HepG2 (cell line): ENCODE measurements at regions not wholly inside any gene's neighbourhood (a gene's known extent, or its start where the extent isn't known, plus 50 kb on each side); places are given as distances from the start of the nearest gene placed in this dataset.

Experiments
- ATAC-seq: fragments of 200-7000 bp; cut with Tn5 transposase; 3 replicates; pipeline ENCODE4 v1.9.1; 2020; ENCODE audit warnings: mild to moderate bottlenecking, moderate library complexity
- BruUV-seq: library from RNA; stranded (reverse); fragments of 400-500 nt; replicated peaks from 2 replicates; lab custom pipeline; 2021; lab: Mats Ljungman, UMichigan
- CTCF ChIA-PET: fragments of 300-600 bp; formaldehyde crosslinking; extraction: SDS; loops from one replicate; lab custom pipeline; 2021; ENCODE audit warnings: low total read pairs, inconsistent platforms, low intra/inter-chr PET ratio; lab: Yijun Ruan, JAX
- POLR2A ChIA-PET: fragments of 350-600 bp; sonication (Branson Sonifier 250); formaldehyde crosslinking; loops from one replicate; lab custom pipeline; 2020; ENCODE audit warnings: antibody characterized with exemption, inconsistent platforms; lab: Yijun Ruan, JAX
- DNase-seq: peaks from one replicate; pipeline ENCODE4 v3.0.0-alpha.2; 2015; ENCODE audit warnings: low spot score
- FAIRE-seq: peaks from 3 replicates; lab custom pipeline; 2011; peaks lifted over from hg19 to GRCh38; lab: Jason Lieb, UNC
- H2AFZ ChIP-seq: one replicate; pipeline ENCODE4 v1.6.1; 2011; ENCODE audit warnings: low read length, inconsistent platforms
- H3K27ac ChIP-seq: fragments of 300-600 bp; 3 replicates; pipeline ENCODE4 v1.8.0; 2011; ENCODE audit warnings: mixed run types, mild to moderate bottlenecking, mixed read lengths, low read length, inconsistent platforms; ENCODE audit not compliant: insufficient read depth; ENCODE audit errors: extremely low read length
- H3K27me3 ChIP-seq, 2 experiments: fragments of 200-600 bp in 1 of 2; 2 replicates in 1 of 2; 3 replicates in 1 of 2; pipeline versions ENCODE4 v1.6.0 to v1.8.0; 2011; ENCODE audit warnings: low read length in 2 of 2, mild to moderate bottlenecking in 2 of 2, moderate library complexity in 2 of 2, inconsistent platforms in 1 of 2; ENCODE audit not compliant: insufficient read depth in 2 of 2, control insufficient read depth in 1 of 2
- H3K36me3 ChIP-seq, 2 experiments: fragments of 200-600 bp in 1 of 2; replicated peaks in 1 of 2; 2 replicates in 1 of 2; 3 replicates in 1 of 2; pipeline versions ENCODE4 v1.5.1 to v1.8.0; 2011; ENCODE audit warnings: low read length in 2 of 2, inconsistent platforms in 1 of 2; ENCODE audit not compliant: insufficient read depth in 2 of 2, control insufficient read depth in 1 of 2
- H3K4me1 ChIP-seq: 2 replicates; pipeline ENCODE4 v1.5.1; 2012; ENCODE audit warnings: low read length, inconsistent platforms; ENCODE audit not compliant: insufficient read depth
- H3K4me2 ChIP-seq: 2 replicates; pipeline ENCODE4 v1.6.0; 2011; ENCODE audit warnings: low read depth, low read length, inconsistent platforms
- H3K4me3 ChIP-seq, 3 experiments: fragments of 200-600 bp in 1 of 3; sonication (generic), shearing (Covaris generic) in 1 of 3; replicated peaks in 1 of 3; 2 replicates each; pipeline ENCODE4 v1.5.1; 2011 to 2016; ENCODE audit warnings: low read length in 3 of 3, inconsistent platforms in 2 of 3, low read depth in 2 of 3, mild to moderate bottlenecking in 2 of 3, control low read depth in 1 of 3, mixed read lengths in 1 of 3; ENCODE audit not compliant: insufficient read depth in 1 of 3
- H3K79me2 ChIP-seq: one replicate; pipeline ENCODE4 v1.6.1; 2011; ENCODE audit warnings: low read length, inconsistent platforms; ENCODE audit not compliant: insufficient read depth
- H3K9ac ChIP-seq: 2 replicates; pipeline ENCODE4 v1.6.0; 2011; ENCODE audit warnings: mild to moderate bottlenecking, low read depth, low read length, inconsistent platforms; ENCODE audit not compliant: insufficient read depth
- H3K9me3 ChIP-seq: 2 replicates; pipeline ENCODE4 v1.5.1; 2012; ENCODE audit warnings: mild to moderate bottlenecking, low read length
- H4K20me1 ChIP-seq: 2 replicates; pipeline ENCODE4 v1.6.0; 2011; ENCODE audit warnings: inconsistent platforms, mild to moderate bottlenecking, low read length, moderate library complexity; ENCODE audit not compliant: insufficient read depth
- E2F5 ChIP-seq: sonication (generic); formaldehyde crosslinking; conservative IDR thresholded peaks from 2 replicates; pipeline ENCODE4 v1.4.0; 2020; ENCODE audit warnings: missing genetic modification reagents
- EP300 ChIP-seq, 3 experiments: sonication (generic) in 1 of 3; formaldehyde crosslinking in 1 of 3; IDR thresholded peaks; 2 replicates each; pipeline versions ENCODE4 v1.5.1 to v1.6.1; 2011 to 2020; ENCODE audit warnings: low read depth in 2 of 3, low read length in 2 of 3, borderline replicate concordance in 1 of 3, improper control_type of control experiment in 1 of 3, mild to moderate bottlenecking in 1 of 3, missing genetic modification reagents in 1 of 3, moderate library complexity in 1 of 3
- IRF1 ChIP-seq: sonication (generic); formaldehyde crosslinking; IDR thresholded peaks from 2 replicates; pipeline ENCODE4 v1.4.0; 2020; ENCODE audit warnings: low read depth, mild to moderate bottlenecking, missing genetic modification reagents
- LCORL ChIP-seq, 2 experiments: fragments of 450-650 bp in 1 of 2; sonication (generic) in 1 of 2; formaldehyde crosslinking in 1 of 2; IDR thresholded peaks; 2 replicates each; pipeline versions ENCODE4 v1.5.0 to v1.6.1; 2017 to 2020; ENCODE audit warnings: antibody characterized with exemption in 1 of 2, missing genetic modification reagents in 1 of 2
- MIER3 ChIP-seq: IDR thresholded peaks from 2 replicates; pipeline ENCODE4 v1.6.1; 2016; ENCODE audit warnings: missing compliant biosample characterization, borderline replicate concordance
- NR2F1 ChIP-seq, 2 experiments: fragments of 450-650 bp in 1 of 2; formaldehyde crosslinking in 1 of 2; IDR thresholded peaks; 2 replicates each; pipeline versions ENCODE4 v1.5.0 to v1.6.1; 2016 to 2020; ENCODE audit warnings: mild to moderate bottlenecking in 1 of 2, missing compliant biosample characterization in 1 of 2, missing genetic modification reagents in 1 of 2, moderate library complexity in 1 of 2
- POLR2A ChIP-seq, 2 experiments: IDR thresholded peaks; 2 replicates each; pipeline ENCODE4 v1.6.1; 2011; ENCODE audit warnings: low read depth in 2 of 2, low read length in 2 of 2, mild to moderate bottlenecking in 1 of 2, moderate library complexity in 1 of 2; ENCODE audit not compliant: insufficient read depth in 1 of 2
- PRDM10 ChIP-seq: sonication (generic); formaldehyde crosslinking; IDR thresholded peaks from 2 replicates; pipeline ENCODE4 v1.4.0; 2020; ENCODE audit warnings: low read depth, missing genetic modification reagents
- SIX1 ChIP-seq: sonication (generic); formaldehyde crosslinking; IDR thresholded peaks from 2 replicates; pipeline ENCODE4 v1.4.0; 2020; ENCODE audit warnings: missing genetic modification reagents, borderline replicate concordance
- YEATS2 ChIP-seq: sonication (generic); formaldehyde crosslinking; IDR thresholded peaks from 2 replicates; pipeline ENCODE4 v1.4.0; 2020; ENCODE audit warnings: missing genetic modification reagents, borderline replicate concordance
- ZNF20 ChIP-seq: sonication (generic); formaldehyde crosslinking; IDR thresholded peaks from 2 replicates; pipeline ENCODE4 v1.4.0; 2020; ENCODE audit warnings: mild to moderate bottlenecking, moderate library complexity, missing genetic modification reagents
- ZNF230 ChIP-seq: sonication (generic); formaldehyde crosslinking; IDR thresholded peaks from 2 replicates; pipeline ENCODE4 v1.4.0; 2020; ENCODE audit warnings: mild to moderate bottlenecking, missing genetic modification reagents
- ZNF737 ChIP-seq: sonication (generic); formaldehyde crosslinking; IDR thresholded peaks from 2 replicates; pipeline ENCODE4 v1.5.0; 2020; ENCODE audit warnings: missing genetic modification reagents, mild to moderate bottlenecking, borderline replicate concordance
- ZNF790 ChIP-seq: sonication (generic); formaldehyde crosslinking; IDR thresholded peaks from 2 replicates; pipeline ENCODE4 v1.8.0; 2022; ENCODE audit warnings: missing genetic modification reagents, mild to moderate bottlenecking, borderline replicate concordance
- ZSCAN22 ChIP-seq: sonication (generic); formaldehyde crosslinking; IDR thresholded peaks from 2 replicates; pipeline ENCODE4 v1.4.0; 2020; ENCODE audit warnings: mild to moderate bottlenecking, missing genetic modification reagents
- ZSCAN5A ChIP-seq: sonication (generic); formaldehyde crosslinking; IDR thresholded peaks from 2 replicates; pipeline ENCODE4 v1.8.0; 2022; ENCODE audit warnings: mild to moderate bottlenecking, missing genetic modification reagents, borderline replicate concordance
- WGBS: methylation state at CpG from one replicate; pipeline ENCODE4 v1.1.6; 2017; ENCODE audit warnings: low lambda C conversion rate; 5-methylcytosine and 5-hydroxymethylcytosine counted together
- in situ Hi-C: cut with HindIII; loops from 2 replicates; pipeline ENCODE4 v1.10.0; 2017; ENCODE audit warnings: low pct_unique_long_range_greater_than_20kb; ENCODE audit not compliant: extremely low pct_ligation_motif_present
- intact Hi-C: fragments of 100-400 bp; cut with micrococcal nuclease; formaldehyde crosslinking; loops from one replicate; pipeline ENCODE4 v1.10.0; 2022; ENCODE audit not compliant: unreplicated experiment

GRCh38 chr12:59861635-59862034 lies 265.8 kb downstream of the SLC16A7 start:
- FAIRE-seq = no peak
- no peaks in the 10 kb centered on the region for H3K79me2 ChIP-seq
- BruUV-seq = no TSS peak
- no peak overlapping the region for H3K4me3 ChIP-seq
- DNase-seq = no peak
- no peak overlapping the region for H3K27ac ChIP-seq
- ChIA-PET POLR2A (no interaction called here), CTCF (no interaction called here)
- H3K9ac ChIP-seq = no peak overlapping the region
- H2AFZ ChIP-seq = no peak overlapping the region
- intact Hi-C loops = no loop called here
- no peaks in the 10 kb centered on the region for H3K36me3 ChIP-seq
- H4K20me1 ChIP-seq = no peaks in the 10 kb centered on the region
- in situ Hi-C loops = no loop called here
- no peak for TF ChIP-seq ZNF20 (CRISPR knock-in tag)
- TF ChIP-seq ZNF230 = no peak
- TF ChIP-seq ZNF790 (CRISPR knock-in tag) = no peak
- TF ChIP-seq YEATS2 (CRISPR knock-in tag) = no peak
- TF ChIP-seq ZSCAN22 = no peak
- TF ChIP-seq SIX1 (CRISPR knock-in tag) = no peak
- no peak for TF ChIP-seq E2F5 (CRISPR knock-in tag)
- no peak for TF ChIP-seq ZNF737 (CRISPR knock-in tag)
- no peak for TF ChIP-seq ZSCAN5A (CRISPR knock-in tag)
- no peak for TF ChIP-seq MIER3 (CRISPR knock-in tag)
- TF ChIP-seq POLR2A (IDR thresholded peaks at IDR 0.05; ENCODE audit: insufficient read depth in 1 of 2, low read depth in 2 of 2, low read length in 2 of 2) = no peak
- TF ChIP-seq IRF1 (CRISPR knock-in tag) = no peak
- TF ChIP-seq NR2F1 (CRISPR knock-in tag; IDR thresholded peaks at IDR 0.05) = no peak
- no peak for TF ChIP-seq EP300 (IDR thresholded peaks at IDR 0.05; ENCODE audit: low read depth in 2 of 2, low read length in 2 of 2)
- no peak for TF ChIP-seq EP300 (CRISPR knock-in tag; IDR thresholded peaks at IDR 0.05; ENCODE audit: borderline replicate concordance)
- no peak for TF ChIP-seq PRDM10 (CRISPR knock-in tag)
- no peak for TF ChIP-seq LCORL (IDR thresholded peaks at IDR 0.05)
- TF ChIP-seq LCORL (CRISPR knock-in tag; IDR thresholded peaks at IDR 0.05) = no peak
- 70% methylated on average over 3 of the region's 3 CpGs for WGBS
- no peaks in the 10 kb centered on the region for H3K27me3 ChIP-seq
- H3K4me2 ChIP-seq = no peak overlapping the region
- peaks cover 11% of the 10 kb centered on the region; the same call in 1 of the 2 replicates for H3K9me3 ChIP-seq
- peaks cover 13% of the 10 kb centered on the region for H3K4me1 ChIP-seq
- no peak for ATAC-seq
